Lower leg skin (tissue), 3 donors: ENCODE measurements at regions not wholly inside any gene's neighbourhood (a gene's known extent, or its start where the extent isn't known, plus 50 kb on each side); places are given as distances from the start of the nearest gene placed in this dataset.

Experiments
- POLR2A ChIP-seq, 2 donors: fragments of 450-650 bp; IDR thresholded peaks; one replicate each; pipeline ENCODE4 v1.6.1; 2016 to 2017; ENCODE audit warnings: antibody characterized with exemption in 2 of 2, mild to moderate bottlenecking in 1 of 2, moderate library complexity in 1 of 2
- TF ChIP-seq, protein P1 (sequence below), 3 donors: fragments of 450-650 bp; IDR thresholded peaks; one replicate each; pipeline ENCODE4 v1.5.1; 2016; ENCODE audit warnings: antibody characterized with exemption in 3 of 3, mild to moderate bottlenecking in 3 of 3, moderate library complexity in 2 of 3

- TF ChIP-seq POLR2A (IDR thresholded peaks at IDR 0.05): no peak
- TF ChIP-seq, protein P1, sequence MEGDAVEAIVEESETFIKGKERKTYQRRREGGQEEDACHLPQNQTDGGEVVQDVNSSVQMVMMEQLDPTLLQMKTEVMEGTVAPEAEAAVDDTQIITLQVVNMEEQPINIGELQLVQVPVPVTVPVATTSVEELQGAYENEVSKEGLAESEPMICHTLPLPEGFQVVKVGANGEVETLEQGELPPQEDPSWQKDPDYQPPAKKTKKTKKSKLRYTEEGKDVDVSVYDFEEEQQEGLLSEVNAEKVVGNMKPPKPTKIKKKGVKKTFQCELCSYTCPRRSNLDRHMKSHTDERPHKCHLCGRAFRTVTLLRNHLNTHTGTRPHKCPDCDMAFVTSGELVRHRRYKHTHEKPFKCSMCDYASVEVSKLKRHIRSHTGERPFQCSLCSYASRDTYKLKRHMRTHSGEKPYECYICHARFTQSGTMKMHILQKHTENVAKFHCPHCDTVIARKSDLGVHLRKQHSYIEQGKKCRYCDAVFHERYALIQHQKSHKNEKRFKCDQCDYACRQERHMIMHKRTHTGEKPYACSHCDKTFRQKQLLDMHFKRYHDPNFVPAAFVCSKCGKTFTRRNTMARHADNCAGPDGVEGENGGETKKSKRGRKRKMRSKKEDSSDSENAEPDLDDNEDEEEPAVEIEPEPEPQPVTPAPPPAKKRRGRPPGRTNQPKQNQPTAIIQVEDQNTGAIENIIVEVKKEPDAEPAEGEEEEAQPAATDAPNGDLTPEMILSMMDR (IDR thresholded peaks at IDR 0.05): no peak
Observed at GRCh38 chr12:59452746-59453145, 143.1 kb upstream of the SLC16A7 start.
